PC-3 (cell line): ENCODE measurements at regions not wholly inside any gene's neighbourhood (a gene's known extent, or its start where the extent isn't known, plus 50 kb on each side); places are given as distances from the start of the nearest gene placed in this dataset.
"Not testable (repeated sequence)": the region's sequence is repeated elsewhere in the genome, so short reads cannot be mapped to it uniquely, and the experiment has no call there.

Experiments
- ATAC-seq: fragments of 200-7000 bp; cut with Tn5 transposase; 2 replicates; pipeline ENCODE4 v1.9.1; 2020; ENCODE audit warnings: mild to moderate bottlenecking, moderate library complexity
- BruUV-seq: library from RNA; stranded (reverse); fragments of 400-500 nt; replicated peaks from 2 replicates; lab custom pipeline; 2021; lab: Mats Ljungman, UMichigan
- CTCF ChIA-PET: fragments of 300-600 bp; sonication (Branson Sonifier 250); formaldehyde crosslinking; loops from one replicate; lab custom pipeline; 2022; ENCODE audit warnings: antibody characterized with exemption; lab: Charles Lee
- POLR2A ChIA-PET: fragments of 300-600 bp; sonication (Branson Sonifier 250); formaldehyde crosslinking; loops from one replicate; lab custom pipeline; 2022; ENCODE audit warnings: antibody characterized with exemption; ENCODE audit not compliant: unreplicated experiment; lab: Charles Lee
- DNase-seq: peaks from one replicate; pipeline ENCODE4 v3.0.0-alpha.2; 2015
- H2AFZ ChIP-seq: fragments of 300-600 bp; sonication (generic); 2 replicates; pipeline ENCODE4 v1.6.0; 2016; ENCODE audit warnings: antibody characterized with exemption, low read length
- H3F3A ChIP-seq: fragments of 300-600 bp; sonication (generic); one replicate; pipeline ENCODE4 v1.6.0; 2017; ENCODE audit warnings: antibody characterized with exemption, low read length, control low read depth, mild to moderate bottlenecking; ENCODE audit not compliant: unreplicated experiment
- H3K27ac ChIP-seq: fragments of 300-600 bp; sonication (generic); 2 replicates; pipeline ENCODE4 v1.5.1; 2016; ENCODE audit warnings: mild to moderate bottlenecking, low read length
- H3K27me3 ChIP-seq: fragments of 300-600 bp; sonication (generic); 2 replicates; pipeline ENCODE4 v1.6.1; 2016; ENCODE audit warnings: low read length, mixed read lengths
- H3K36me3 ChIP-seq: fragments of 300-600 bp; sonication (generic); 2 replicates; pipeline ENCODE4 v1.6.1; 2016; ENCODE audit warnings: low read depth, mixed run types, low read length, mixed read lengths
- H3K4me1 ChIP-seq: fragments of 300-600 bp; sonication (generic); 2 replicates; pipeline ENCODE4 v1.5.1; 2016; ENCODE audit warnings: low read length; ENCODE audit not compliant: insufficient read depth
- H3K4me2 ChIP-seq: fragments of 300-600 bp; sonication (generic); 2 replicates; pipeline ENCODE4 v1.6.0; 2016; ENCODE audit warnings: low read length
- H3K4me3 ChIP-seq: fragments of 300-600 bp; sonication (generic); 2 replicates; pipeline ENCODE4 v1.5.1; 2016; ENCODE audit warnings: mild to moderate bottlenecking, low read length, mixed read lengths
- H3K79me2 ChIP-seq: fragments of 300-600 bp; sonication (generic); 2 replicates; pipeline ENCODE4 v1.6.1; 2017; ENCODE audit warnings: low read length, mixed read lengths
- H3K9ac ChIP-seq: fragments of 300-600 bp; sonication (generic); 2 replicates; pipeline ENCODE4 v1.6.0; 2016; ENCODE audit warnings: mild to moderate bottlenecking, low read length
- H3K9me2 ChIP-seq: fragments of 300-600 bp; sonication (generic); replicated peaks from 2 replicates; pipeline ENCODE4 v1.6.1; 2016; ENCODE audit warnings: mixed run types, low read length, mixed read lengths
- H3K9me3 ChIP-seq: fragments of 300-600 bp; sonication (generic); 2 replicates; pipeline ENCODE4 v1.6.1; 2016; ENCODE audit warnings: low read length, mixed read lengths
- H4K20me1 ChIP-seq: fragments of 300-600 bp; sonication (generic); 2 replicates; pipeline ENCODE4 v1.6.1; 2016; ENCODE audit warnings: low read length, mixed read lengths
- EZH2 ChIP-seq: fragments of 300-600 bp; sonication (generic); IDR thresholded peaks from one replicate; pipeline ENCODE4 v1.6.1; 2017; ENCODE audit warnings: antibody characterized with exemption, mild to moderate bottlenecking, low read length; ENCODE audit not compliant: unreplicated experiment
- EZH2phosphoT487 ChIP-seq: fragments of 300-600 bp; sonication (generic); IDR thresholded peaks from 2 replicates; pipeline ENCODE4 v1.6.1; 2018; ENCODE audit warnings: mild to moderate bottlenecking, antibody characterized with exemption, low read length, borderline replicate concordance
- intact Hi-C: fragments of 100-400 bp; cut with micrococcal nuclease; formaldehyde crosslinking; loops from 2 replicates; pipeline ENCODE4 v1.9.0; 2023
- TF ChIP-seq, protein P1 (sequence below): fragments of 300-600 bp; sonication (generic); conservative IDR thresholded peaks from 2 replicates; pipeline ENCODE4 v1.5.1; 2017; ENCODE audit warnings: antibody characterized with exemption, low read depth, mild to moderate bottlenecking, low read length

DNA sequence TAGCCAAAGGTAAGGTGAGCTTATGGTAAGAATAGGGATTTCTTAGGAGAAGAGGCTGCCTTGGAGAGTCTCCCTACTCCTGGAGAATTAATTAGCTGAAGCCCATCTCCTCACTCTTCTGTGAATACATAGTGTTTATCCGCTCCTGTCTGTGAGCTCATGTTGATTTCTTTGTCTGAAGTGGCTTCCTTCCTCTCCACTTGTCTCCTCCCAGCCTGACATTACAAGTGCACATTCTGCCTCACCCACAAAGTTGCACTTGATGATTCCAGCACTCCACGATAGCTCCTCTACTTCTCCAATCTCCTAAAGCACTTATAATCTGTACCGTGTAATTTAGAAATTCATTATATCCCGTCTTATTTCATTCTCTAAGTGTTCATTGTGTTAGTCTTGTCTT lies 287.2 kb downstream of the QKI start:
- no peak for DNase-seq
- H3F3A ChIP-seq, result no peaks in the 10 kb centered on the region
- H3K36me3 ChIP-seq, result no peaks in the 10 kb centered on the region
- no peak overlapping the region for H3K27ac ChIP-seq
- no peak overlapping the region for H2AFZ ChIP-seq
- no peaks in the 10 kb centered on the region for H4K20me1 ChIP-seq
- H3K4me1 ChIP-seq, result no peaks in the 10 kb centered on the region
- H3K4me3 ChIP-seq, result no peak overlapping the region
- BruUV-seq, result no TSS peak
- ChIA-PET POLR2A (no interaction called here), CTCF (no interaction called here)
- H3K9me3 ChIP-seq, result no peaks in the 10 kb centered on the region
- H3K9ac ChIP-seq, result no peak overlapping the region
- no peak overlapping the region for H3K4me2 ChIP-seq
- H3K9me2 ChIP-seq, result no peaks in the 10 kb centered on the region
- no peak for TF ChIP-seq EZH2phosphoT487
- TF ChIP-seq, protein P1, sequence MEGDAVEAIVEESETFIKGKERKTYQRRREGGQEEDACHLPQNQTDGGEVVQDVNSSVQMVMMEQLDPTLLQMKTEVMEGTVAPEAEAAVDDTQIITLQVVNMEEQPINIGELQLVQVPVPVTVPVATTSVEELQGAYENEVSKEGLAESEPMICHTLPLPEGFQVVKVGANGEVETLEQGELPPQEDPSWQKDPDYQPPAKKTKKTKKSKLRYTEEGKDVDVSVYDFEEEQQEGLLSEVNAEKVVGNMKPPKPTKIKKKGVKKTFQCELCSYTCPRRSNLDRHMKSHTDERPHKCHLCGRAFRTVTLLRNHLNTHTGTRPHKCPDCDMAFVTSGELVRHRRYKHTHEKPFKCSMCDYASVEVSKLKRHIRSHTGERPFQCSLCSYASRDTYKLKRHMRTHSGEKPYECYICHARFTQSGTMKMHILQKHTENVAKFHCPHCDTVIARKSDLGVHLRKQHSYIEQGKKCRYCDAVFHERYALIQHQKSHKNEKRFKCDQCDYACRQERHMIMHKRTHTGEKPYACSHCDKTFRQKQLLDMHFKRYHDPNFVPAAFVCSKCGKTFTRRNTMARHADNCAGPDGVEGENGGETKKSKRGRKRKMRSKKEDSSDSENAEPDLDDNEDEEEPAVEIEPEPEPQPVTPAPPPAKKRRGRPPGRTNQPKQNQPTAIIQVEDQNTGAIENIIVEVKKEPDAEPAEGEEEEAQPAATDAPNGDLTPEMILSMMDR, result no peak
- TF ChIP-seq EZH2, result no peak
- ATAC-seq, result no peak
- intact Hi-C loops, result no loop called here
- no peaks in the 10 kb centered on the region for H3K79me2 ChIP-seq
- H3K27me3 ChIP-seq, result 0 out of 2 replicates have a peak, but pooled peaks cover 7% of the 10 kb centered on the region

DNA sequence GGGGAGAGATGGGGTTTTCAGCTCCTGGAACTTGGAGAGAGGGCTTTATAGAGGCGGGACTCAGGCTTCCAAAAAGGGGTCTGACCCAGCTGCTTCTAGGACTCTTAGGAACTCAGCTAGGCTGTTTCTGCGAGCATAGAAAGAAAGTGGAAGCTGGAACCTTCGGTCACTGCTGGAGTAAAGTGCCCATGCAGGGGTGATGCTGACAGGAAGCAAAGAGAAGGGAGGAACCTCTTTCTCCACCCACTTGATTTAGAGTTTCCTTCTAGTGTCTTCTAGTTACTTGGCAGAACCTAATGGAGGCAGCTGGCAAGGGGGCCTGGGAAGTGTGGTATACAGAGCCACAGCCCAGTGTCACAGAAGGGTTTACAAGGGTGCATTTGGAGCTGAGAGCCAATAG lies 283.6 kb downstream of the QKI start:
- Histone ChIP-seq H3K4me1 (no peaks in the 10 kb centered on the region), H3K36me3 (no peaks in the 10 kb centered on the region), H3K27me3 (0 out of 2 replicates have a peak, but pooled peaks cover 7% of the 10 kb centered on the region), H3K4me3 (no peak overlapping the region), H3F3A (no peaks in the 10 kb centered on the region), H4K20me1 (no peaks in the 10 kb centered on the region), H3K9me3 (no peaks in the 10 kb centered on the region), H3K79me2 (no peaks in the 10 kb centered on the region), H2AFZ (no peak overlapping the region), H3K27ac (no peak overlapping the region), H3K4me2 (no peak overlapping the region), H3K9ac (no peak overlapping the region), H3K9me2 (no peaks in the 10 kb centered on the region)
- ATAC-seq (no peak), DNase-seq (no peak)
- POLR2A ChIA-PET, result no interaction called here
- CTCF ChIA-PET, result no interaction called here
- intact Hi-C loops, result no loop called here
- TF ChIP-seq, protein P1, result no peak
- TF ChIP-seq EZH2phosphoT487 (no peak), EZH2 (no peak)
- BruUV-seq, result no TSS peak

GRCh38 chr6:163696311-163696710 lies 281.8 kb downstream of the QKI start:
- CTCF ChIA-PET, H3K27me3 ChIP-seq, H3K79me2 ChIP-seq: not testable (repeated sequence)

More at GRCh38 chr6:163696311-163696710, 281.8 kb downstream of the QKI start:
- H3K9me2 ChIP-seq, POLR2A ChIA-PET, H3F3A ChIP-seq, H3K9ac ChIP-seq, H3K27ac ChIP-seq, H3K4me1 ChIP-seq, DNase-seq, H3K36me3 ChIP-seq, H3K4me3 ChIP-seq, H3K9me3 ChIP-seq, intact Hi-C loops, H3K4me2 ChIP-seq, H4K20me1 ChIP-seq, H2AFZ ChIP-seq, BruUV-seq, ATAC-seq: not testable (repeated sequence)
